Effector memory CD4-positive, alpha-beta T cell (primary cell): ENCODE measurements at regions not wholly inside any gene's neighbourhood (a gene's known extent, or its start where the extent isn't known, plus 50 kb on each side); places are given as distances from the start of the nearest gene placed in this dataset.

Experiments used
- DNase-seq, 3 donors: peaks; one replicate each; pipeline ENCODE4 v3.0.0-alpha.2; 2020
- H3K27ac ChIP-seq: 2 replicates; pipeline ENCODE4 v1.7.0; 2013; ENCODE audit warnings: mild to moderate bottlenecking, low read length, moderate library complexity; ENCODE audit not compliant: insufficient read depth, poor library complexity, severe bottlenecking
- H3K27me3 ChIP-seq: replicated peaks from 2 replicates; pipeline ENCODE4 v1.7.0; 2013; ENCODE audit warnings: mild to moderate bottlenecking, low read length; ENCODE audit not compliant: insufficient read depth, control insufficient read depth, poor library complexity, severe bottlenecking
- H3K36me3 ChIP-seq: 2 replicates; pipeline ENCODE4 v1.7.0; 2013; ENCODE audit warnings: mild to moderate bottlenecking, low read length, moderate library complexity; ENCODE audit not compliant: control insufficient read depth, insufficient read depth
- H3K4me1 ChIP-seq: 2 replicates; pipeline ENCODE4 v1.7.0; 2013; ENCODE audit warnings: low read length, mild to moderate bottlenecking; ENCODE audit not compliant: control insufficient read depth, insufficient read depth, poor library complexity, severe bottlenecking
- H3K4me3 ChIP-seq: 2 replicates; pipeline ENCODE4 v1.7.0; 2013; ENCODE audit warnings: low read length, low read depth, mild to moderate bottlenecking; ENCODE audit not compliant: insufficient read depth, poor library complexity, severe bottlenecking
- H3K9me3 ChIP-seq: 2 replicates; pipeline ENCODE4 v1.7.0; 2013; ENCODE audit warnings: mild to moderate bottlenecking, low read length, moderate library complexity; ENCODE audit not compliant: control insufficient read depth

DNA sequence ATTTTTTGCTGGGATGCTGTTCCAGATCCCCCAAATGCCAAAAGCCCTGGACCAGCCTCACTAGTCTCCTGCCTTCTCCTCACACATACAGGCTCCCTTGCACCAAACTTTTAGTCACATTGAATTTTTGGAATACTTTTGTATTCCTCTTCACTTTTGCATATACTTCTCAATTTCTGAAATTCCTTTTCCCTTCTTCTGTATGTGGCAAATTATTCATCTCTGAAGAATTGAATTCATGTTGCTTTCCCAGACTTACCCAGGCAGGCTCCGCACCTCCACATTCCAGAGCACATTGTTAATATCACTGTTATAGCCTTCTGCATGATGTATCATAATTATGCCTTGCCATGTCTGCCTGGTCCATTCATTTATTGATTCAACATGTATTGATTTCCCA lies 255.3 kb upstream of the POU3F2 start:
- no peak for DNase-seq
- no peaks in the 10 kb centered on the region for H3K36me3 ChIP-seq
- no peaks in the 10 kb centered on the region for H3K27me3 ChIP-seq
- H3K9me3 ChIP-seq = no peaks in the 10 kb centered on the region
- no peaks in the 10 kb centered on the region for H3K4me1 ChIP-seq
- H3K27ac ChIP-seq = no peak overlapping the region
- H3K4me3 ChIP-seq = no peak overlapping the region

DNA sequence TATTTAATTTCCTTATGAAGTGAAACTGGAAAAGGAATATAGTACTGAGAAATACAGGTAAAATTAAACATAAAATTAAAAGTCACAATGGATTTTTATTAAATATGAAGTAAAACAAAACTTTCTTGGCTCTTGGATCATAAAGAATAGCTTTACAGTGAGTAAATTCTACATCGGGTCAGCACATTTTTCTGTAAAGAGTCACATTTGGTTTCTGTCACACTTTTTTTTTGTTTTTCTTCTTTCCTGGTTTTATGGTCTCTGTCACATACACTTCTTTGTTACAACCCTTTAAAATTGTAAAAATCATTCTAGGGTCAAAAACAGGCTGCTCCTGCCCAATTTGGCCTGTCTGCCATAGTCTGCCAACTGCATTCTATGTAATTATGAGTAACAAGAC lies 254.4 kb upstream of the POU3F2 start:
- H3K36me3 ChIP-seq = no peaks in the 10 kb centered on the region
- no peak overlapping the region for H3K27ac ChIP-seq
- DNase-seq = no peak
- H3K4me1 ChIP-seq = no peaks in the 10 kb centered on the region
- H3K9me3 ChIP-seq = no peaks in the 10 kb centered on the region
- no peaks in the 10 kb centered on the region for H3K27me3 ChIP-seq
- no peak overlapping the region for H3K4me3 ChIP-seq

DNA sequence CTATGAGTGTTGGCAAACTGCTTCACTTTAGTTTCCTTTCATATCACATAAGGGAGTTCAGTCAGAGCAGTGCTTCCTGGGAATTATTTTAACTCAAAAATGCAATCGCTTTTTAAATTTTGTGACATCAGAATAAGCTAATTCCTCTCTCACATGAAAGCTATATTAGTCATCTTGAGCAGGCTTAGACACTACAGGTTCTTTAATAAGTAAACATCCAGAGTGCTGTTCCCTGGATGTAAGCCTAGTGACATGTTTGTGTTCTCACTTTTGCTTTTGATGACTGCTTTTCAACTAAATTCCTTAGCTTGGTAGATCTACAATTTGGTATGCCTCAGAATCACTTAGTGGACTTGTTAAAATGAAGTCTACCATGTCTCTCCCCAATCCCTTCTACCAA lies 252.7 kb upstream of the POU3F2 start:
- Histone ChIP-seq H3K36me3 (no peaks in the 10 kb centered on the region), H3K4me3 (no peak overlapping the region), H3K27ac (no peak overlapping the region), H3K27me3 (no peaks in the 10 kb centered on the region), H3K9me3 (no peaks in the 10 kb centered on the region), H3K4me1 (no peaks in the 10 kb centered on the region)
- no peak for DNase-seq

DNA sequence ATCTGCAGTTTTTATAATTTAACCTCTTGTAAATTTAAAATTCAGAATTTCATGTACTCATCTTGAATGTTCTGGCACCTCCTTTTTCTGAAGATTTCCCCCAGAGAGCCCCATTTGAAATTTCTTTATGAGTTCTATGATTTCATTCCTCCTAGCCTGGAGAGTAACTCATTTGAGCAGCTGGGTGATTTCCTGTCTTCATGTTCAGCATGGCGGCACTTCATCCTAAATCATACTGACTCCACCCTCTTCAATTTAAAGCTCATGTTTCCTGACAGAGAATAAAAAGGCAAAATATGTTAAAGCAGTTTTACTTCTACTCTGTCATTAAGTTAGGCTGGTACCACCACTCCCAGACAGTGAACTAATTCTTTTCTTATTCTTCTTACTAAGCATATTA lies 250.9 kb upstream of the POU3F2 start:
- H3K36me3 ChIP-seq = no peaks in the 10 kb centered on the region
- H3K27me3 ChIP-seq = no peaks in the 10 kb centered on the region
- no peaks in the 10 kb centered on the region for H3K4me1 ChIP-seq
- no peak overlapping the region for H3K4me3 ChIP-seq
- no peak for DNase-seq
- no peaks in the 10 kb centered on the region for H3K9me3 ChIP-seq
- H3K27ac ChIP-seq = no peak overlapping the region

DNA sequence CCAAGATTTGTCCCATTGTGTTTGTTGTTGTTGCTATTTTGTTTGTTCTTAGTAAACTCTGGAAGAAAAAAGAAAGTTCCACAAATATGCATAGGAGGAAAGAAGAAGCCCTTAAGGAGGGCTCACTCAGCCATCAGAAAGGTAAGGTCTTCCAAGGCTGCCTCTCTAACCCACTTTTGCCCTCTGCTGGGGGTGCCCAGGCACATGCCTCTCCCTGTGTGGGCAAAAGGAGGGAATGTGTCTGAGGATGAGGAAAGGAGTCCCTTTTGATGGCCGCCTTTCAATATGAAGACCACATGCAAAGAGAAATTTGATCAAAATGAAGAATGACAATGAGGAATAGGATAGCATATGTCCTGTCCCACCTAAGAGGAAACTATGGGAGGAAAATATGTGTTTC lies 248.2 kb upstream of the POU3F2 start:
- Histone ChIP-seq H3K27ac (no peak overlapping the region), H3K4me3 (no peak overlapping the region), H3K27me3 (no peaks in the 10 kb centered on the region), H3K36me3 (no peaks in the 10 kb centered on the region), H3K4me1 (no peaks in the 10 kb centered on the region), H3K9me3 (no peaks in the 10 kb centered on the region)
- DNase-seq = no peak

DNA sequence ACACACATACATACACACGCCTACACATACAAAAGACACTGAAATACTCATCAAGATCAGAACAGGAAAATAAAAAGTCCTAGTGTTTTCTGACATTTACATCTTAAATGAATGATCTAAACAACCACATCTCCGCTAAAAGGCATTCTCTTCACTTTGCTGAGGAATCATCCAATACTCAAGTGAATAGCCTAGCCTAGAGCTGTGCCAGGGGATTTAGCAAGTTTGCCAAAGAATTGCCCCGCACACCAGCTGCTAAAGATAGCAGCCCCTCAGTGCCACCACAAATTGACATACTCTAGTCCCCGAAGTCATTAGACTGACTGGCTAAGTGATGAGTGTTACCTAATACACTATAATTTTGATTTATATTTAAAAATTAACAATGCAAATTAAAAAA lies 246.8 kb upstream of the POU3F2 start:
- Histone ChIP-seq H3K27ac (no peak overlapping the region), H3K27me3 (no peaks in the 10 kb centered on the region), H3K9me3 (no peaks in the 10 kb centered on the region), H3K4me3 (no peak overlapping the region), H3K36me3 (no peaks in the 10 kb centered on the region), H3K4me1 (no peaks in the 10 kb centered on the region)
- no peak for DNase-seq

DNA sequence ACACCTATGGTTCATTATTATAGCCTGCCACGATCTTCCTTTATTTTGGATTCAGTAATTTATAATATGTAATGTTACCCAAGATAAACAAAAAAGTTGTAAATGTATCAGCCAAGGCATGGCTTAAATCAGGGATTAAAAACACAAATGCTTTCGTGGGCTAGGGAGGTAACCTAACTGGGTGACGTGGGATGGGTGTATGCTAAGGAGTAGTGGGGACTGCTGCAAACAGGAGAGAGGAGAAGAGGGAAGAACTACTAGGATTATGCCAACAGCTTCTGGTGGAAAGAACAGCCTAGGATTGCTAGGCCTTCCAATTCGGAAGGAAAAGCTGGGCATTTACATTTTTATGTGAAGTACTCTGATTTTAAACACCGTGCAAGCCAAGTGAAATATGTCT lies 244.8 kb upstream of the POU3F2 start:
- Histone ChIP-seq H3K27ac (no peak overlapping the region), H3K4me3 (no peak overlapping the region), H3K4me1 (no peaks in the 10 kb centered on the region), H3K36me3 (no peaks in the 10 kb centered on the region), H3K27me3 (no peaks in the 10 kb centered on the region), H3K9me3 (no peaks in the 10 kb centered on the region)
- no peak for DNase-seq

DNA sequence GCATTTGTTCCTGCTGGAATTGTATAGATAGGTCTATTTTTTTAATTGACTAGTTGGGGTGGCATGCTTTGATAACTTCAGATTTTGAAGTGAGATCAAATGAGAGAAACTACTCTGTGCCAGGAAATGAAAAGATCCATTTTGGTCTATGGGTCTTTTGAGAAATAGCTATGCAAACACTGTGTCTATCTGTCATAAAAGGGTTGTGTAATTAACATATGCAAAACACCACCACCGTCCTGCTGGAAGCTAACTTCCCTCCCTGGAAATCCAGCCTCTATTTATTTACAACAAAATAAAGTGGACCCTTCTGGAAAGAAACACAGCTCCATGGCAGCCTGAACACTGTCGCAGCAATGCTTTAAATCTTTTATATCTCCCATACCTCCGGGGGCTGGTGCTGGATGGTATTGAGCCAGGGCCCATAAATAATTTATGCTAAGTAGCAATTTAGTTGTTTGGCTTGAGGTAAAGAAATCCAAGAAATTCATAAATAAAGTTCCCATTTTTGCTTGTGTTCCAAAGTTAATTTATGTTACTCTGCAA lies 244.2 kb upstream of the POU3F2 start:
- no peak overlapping the region for H3K27ac ChIP-seq
- DNase-seq = no peak
- no peaks in the 10 kb centered on the region for H3K36me3 ChIP-seq
- no peak overlapping the region for H3K4me3 ChIP-seq
- no peaks in the 10 kb centered on the region for H3K4me1 ChIP-seq
- H3K27me3 ChIP-seq = no peaks in the 10 kb centered on the region
- H3K9me3 ChIP-seq = no peaks in the 10 kb centered on the region

DNA sequence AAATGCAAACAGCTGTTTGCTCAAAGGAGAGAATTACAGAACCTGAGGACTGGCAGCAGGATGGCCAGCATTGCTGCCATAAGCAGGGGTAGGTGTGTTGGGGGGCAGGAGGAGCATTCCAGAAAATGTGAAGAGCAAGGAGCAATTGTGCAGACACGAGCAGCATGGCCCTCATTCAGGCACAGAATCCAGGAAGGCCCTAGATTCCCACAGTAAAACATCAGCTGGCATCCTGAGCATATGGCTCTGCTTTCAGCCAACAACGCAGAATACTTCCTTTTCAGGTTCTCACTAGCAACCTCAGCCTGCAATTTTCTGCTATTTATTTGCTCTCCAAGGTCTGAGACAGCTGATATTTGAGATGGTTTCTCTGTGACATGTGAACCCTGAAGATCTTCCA lies 243.4 kb upstream of the POU3F2 start:
- Histone ChIP-seq H3K4me3 (no peak overlapping the region), H3K4me1 (no peaks in the 10 kb centered on the region), H3K27me3 (no peaks in the 10 kb centered on the region), H3K9me3 (no peaks in the 10 kb centered on the region), H3K27ac (no peak overlapping the region), H3K36me3 (no peaks in the 10 kb centered on the region)
- no peak for DNase-seq

DNA sequence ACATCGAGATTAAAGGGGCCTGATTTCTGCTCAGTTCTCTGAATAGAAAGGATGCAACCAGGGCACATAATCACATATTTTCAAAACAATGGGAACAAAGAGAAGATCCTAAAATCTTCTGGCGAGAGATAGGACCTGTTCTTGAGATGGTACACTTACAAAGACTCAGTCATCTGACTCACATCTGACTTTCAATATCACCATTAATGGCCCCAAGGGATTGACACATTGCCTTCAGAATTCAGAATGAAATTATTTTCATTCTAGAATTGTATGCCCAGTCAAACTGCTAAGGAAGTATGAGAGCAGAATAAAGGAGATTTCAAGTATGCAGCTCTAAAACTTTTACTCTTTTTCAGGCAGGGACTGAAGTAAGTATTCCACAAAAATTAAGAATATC lies 240.7 kb upstream of the POU3F2 start:
- H3K9me3 ChIP-seq = no peaks in the 10 kb centered on the region
- no peak overlapping the region for H3K4me3 ChIP-seq

DNA sequence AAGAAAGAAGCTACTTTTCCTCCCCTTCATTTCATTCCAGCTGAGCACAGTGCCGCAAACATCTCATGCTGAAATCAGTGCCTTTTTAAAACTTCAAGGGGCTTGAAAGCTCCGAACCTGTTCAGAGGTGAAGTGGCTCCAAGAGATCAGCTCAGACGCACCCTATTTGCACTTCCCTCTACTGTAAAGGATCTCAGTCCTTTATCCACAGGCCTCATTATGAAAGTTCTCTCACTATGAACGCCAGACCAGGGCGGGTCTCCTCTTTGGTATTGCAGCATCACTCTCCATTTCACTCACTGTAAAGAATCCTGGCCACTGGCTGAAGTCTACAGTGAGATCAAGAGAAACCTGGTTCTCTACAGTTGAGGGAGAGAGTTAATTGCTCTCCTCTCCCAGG lies 232.7 kb upstream of the POU3F2 start:
- Histone ChIP-seq H3K27me3 (no peaks in the 10 kb centered on the region), H3K4me3 (no peak overlapping the region), H3K4me1 (no peaks in the 10 kb centered on the region), H3K27ac (no peak overlapping the region), H3K9me3 (no peaks in the 10 kb centered on the region), H3K36me3 (no peaks in the 10 kb centered on the region)
- DNase-seq = no peak

More for the DNA sequence above, 240.7 kb upstream of the POU3F2 start:
- Histone ChIP-seq H3K27ac (no peak overlapping the region), H3K27me3 (no peaks in the 10 kb centered on the region), H3K4me1 (no peaks in the 10 kb centered on the region), H3K36me3 (no peaks in the 10 kb centered on the region)
- DNase-seq = no peak
